ENCODE measurements at regions not wholly inside any gene's neighbourhood (a gene's known extent, or its start where the extent isn't known, plus 50 kb on each side); places are given as distances from the start of the nearest gene placed in this dataset.

DNA sequence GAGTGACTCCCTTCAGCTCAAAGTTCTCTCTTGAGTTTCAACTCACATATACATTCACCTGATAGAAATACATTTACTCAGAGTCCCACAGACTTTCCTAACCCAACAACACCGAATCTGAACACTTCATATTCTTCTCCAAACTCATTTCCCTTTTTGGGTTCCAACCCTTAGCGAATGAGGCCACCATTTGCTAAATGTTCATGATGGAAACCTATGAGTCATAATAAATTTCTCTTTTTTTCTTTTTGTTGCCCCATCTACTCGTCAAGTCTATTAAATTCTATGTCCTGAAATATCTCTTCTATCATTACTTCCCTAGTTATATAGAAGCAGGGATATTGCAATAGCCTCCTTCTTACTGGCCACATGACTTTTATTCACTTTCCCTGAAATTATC lies 100.1 kb downstream of the HLX start:
- WGBS, 2 experiments, result 93 to 97% methylated on average over 3 of the region's 3 CpGs
- no peaks in the 10 kb centered on the region for H3K9me3 ChIP-seq (ENCODE audit: control insufficient read depth, low read length)
- H3K27me3 ChIP-seq (ENCODE audit: control insufficient read depth, insufficient read depth, low read length, poor library complexity, severe bottlenecking), result no peaks in the 10 kb centered on the region
- no peak overlapping the region for H3K4me3 ChIP-seq (ENCODE audit: insufficient read depth, low read depth, low read length)
- H3K36me3 ChIP-seq (ENCODE audit: control insufficient read depth, insufficient read depth, low read length), result no peaks in the 10 kb centered on the region
- peaks cover 4% of the 10 kb centered on the region for H3K4me1 ChIP-seq (ENCODE audit: control insufficient read depth, insufficient read depth, low read length)
- H3K27ac ChIP-seq (ENCODE audit: insufficient read depth, low read depth, low read length, poor library complexity, severe bottlenecking), result no peak overlapping the region

DNA sequence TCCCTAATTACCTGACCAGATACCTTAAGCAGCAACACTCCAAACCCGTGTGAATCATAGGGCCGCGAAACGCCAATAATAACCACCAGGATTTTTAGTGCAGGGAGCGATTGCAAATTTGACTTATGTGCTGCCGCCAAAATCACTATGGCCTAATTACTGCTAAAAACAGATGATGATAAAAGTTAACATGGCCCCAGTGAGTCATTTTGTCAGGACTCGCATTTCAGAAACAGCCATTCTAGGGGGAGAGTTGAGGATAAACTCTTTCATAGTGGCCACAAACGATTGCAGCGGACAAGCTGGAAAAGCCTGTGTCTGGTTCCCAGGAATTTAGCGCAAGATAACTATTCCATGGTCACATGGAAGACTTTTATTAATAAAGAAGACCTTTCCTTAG lies 103.4 kb downstream of the HLX start:
- no peaks in the 10 kb centered on the region for H3K9me3 ChIP-seq (ENCODE audit: control insufficient read depth, low read length)
- no peaks in the 10 kb centered on the region for H3K36me3 ChIP-seq (ENCODE audit: control insufficient read depth, insufficient read depth, low read length)
- peaks cover 4% of the 10 kb centered on the region for H3K4me1 ChIP-seq (ENCODE audit: control insufficient read depth, insufficient read depth, low read length)
- 87 to 90% methylated on average over 10 of the region's 10 CpGs for WGBS, 2 experiments
- no peak overlapping the region for H3K4me3 ChIP-seq (ENCODE audit: insufficient read depth, low read depth, low read length)
- no peaks in the 10 kb centered on the region for H3K27me3 ChIP-seq (ENCODE audit: control insufficient read depth, insufficient read depth, low read length, poor library complexity, severe bottlenecking)
- no peak overlapping the region for H3K27ac ChIP-seq (ENCODE audit: insufficient read depth, low read depth, low read length, poor library complexity, severe bottlenecking)

DNA sequence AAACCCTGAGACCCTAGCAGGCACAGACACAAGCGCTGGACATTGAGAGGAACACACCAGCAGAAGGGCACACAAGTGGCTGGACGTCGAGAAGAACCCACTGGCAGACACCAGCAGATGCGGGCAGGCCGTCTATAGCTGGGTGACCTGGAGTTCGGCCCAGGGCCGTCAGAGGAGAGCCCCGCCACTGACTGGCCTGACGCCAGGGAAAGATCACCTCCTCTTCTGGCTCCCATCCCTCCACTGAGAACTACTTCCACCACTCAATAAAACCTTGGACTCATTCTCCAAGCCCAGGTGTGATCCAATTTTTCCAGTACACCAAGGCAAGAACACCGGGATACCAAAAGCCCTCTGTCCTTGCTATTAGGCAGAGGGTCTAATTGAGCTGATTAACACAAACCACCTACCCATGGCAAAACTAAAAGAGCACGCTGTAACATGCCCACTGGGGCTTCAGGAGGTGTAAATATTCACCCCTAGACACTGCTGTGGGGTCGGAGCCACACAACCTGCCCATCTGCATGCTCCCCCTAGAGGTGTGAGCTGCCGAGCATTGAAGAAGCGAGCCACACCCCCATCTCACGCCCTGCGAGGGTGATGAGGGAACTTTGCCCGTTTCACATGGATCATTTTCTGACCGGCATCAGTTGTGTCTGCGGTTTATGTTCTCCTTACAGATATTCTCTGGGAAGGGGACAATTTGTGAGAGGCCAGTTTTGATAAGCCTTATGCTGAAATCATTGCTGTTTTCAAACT lies 104.8 kb downstream of the HLX start:
- Histone ChIP-seq H3K9me3 (ENCODE audit: control insufficient read depth, low read length) (no peaks in the 10 kb centered on the region), H3K4me3 (ENCODE audit: insufficient read depth, low read depth, low read length) (no peak overlapping the region), H3K27ac (ENCODE audit: insufficient read depth, low read depth, low read length, poor library complexity, severe bottlenecking) (no peak overlapping the region), H3K27me3 (ENCODE audit: control insufficient read depth, insufficient read depth, low read length, poor library complexity, severe bottlenecking) (no peaks in the 10 kb centered on the region), H3K4me1 (ENCODE audit: control insufficient read depth, insufficient read depth, low read length) (peaks cover 4% of the 10 kb centered on the region), H3K36me3 (ENCODE audit: control insufficient read depth, insufficient read depth, low read length) (no peaks in the 10 kb centered on the region)
- WGBS, 2 experiments, result 79% methylated on average over 19 of the region's 19 CpGs

DNA sequence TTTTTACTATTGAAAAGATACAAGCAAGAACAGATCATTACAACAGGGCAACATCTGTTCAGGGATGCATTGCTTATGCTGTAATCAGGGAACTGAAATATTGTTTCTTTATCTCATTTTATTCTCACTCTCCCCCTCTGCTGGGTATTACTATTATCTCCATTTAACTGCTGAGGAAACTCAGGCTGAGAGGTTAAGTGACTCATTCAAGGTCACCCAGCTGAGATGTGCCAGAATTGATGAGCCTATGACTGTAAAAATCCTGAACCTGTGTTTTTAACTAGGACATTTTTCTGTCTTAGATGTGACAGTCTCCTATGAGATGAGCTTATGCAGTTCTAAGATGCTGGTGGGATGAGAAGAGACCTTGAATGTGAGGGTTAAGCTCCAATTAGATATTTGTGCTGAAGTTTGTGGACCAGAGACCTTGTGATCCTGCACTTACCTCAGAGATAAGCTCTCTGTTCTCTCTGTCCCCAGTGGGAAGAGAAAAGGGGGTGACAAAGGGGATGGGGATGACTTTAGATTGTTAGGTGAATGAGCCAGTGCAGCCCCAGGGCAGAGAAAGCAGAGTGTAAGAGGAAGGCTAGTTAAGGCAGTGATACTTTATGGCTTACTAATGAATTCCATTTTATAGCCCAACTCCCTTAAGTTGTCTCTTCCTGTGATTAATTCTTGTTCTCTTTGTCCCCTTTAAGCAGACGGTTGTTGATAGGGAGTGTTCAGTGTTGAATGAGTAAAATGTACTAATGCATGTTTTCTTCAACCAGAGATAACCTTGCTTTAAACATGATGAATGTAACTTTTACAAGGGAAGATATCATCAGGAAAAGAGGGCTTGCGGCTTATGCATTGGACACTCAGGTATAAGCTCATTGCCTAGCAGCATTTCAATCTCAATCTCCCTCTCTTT lies 111.4 kb downstream of the HLX start:
- H3K27me3 ChIP-seq (ENCODE audit: control insufficient read depth, insufficient read depth, low read length, poor library complexity, severe bottlenecking), result no peaks in the 10 kb centered on the region
- no peak overlapping the region for H3K27ac ChIP-seq (ENCODE audit: insufficient read depth, low read depth, low read length, poor library complexity, severe bottlenecking)
- 91 to 95% methylated on average over 2 of the region's 2 CpGs for WGBS, 2 experiments

GRCh38 chr1:220991506-220991905 lies 112.3 kb downstream of the HLX start:
- Histone ChIP-seq H3K4me3 (ENCODE audit: insufficient read depth, low read depth, low read length) (no peak overlapping the region), H3K36me3 (ENCODE audit: control insufficient read depth, insufficient read depth, low read length) (no peaks in the 10 kb centered on the region), H3K4me1 (ENCODE audit: control insufficient read depth, insufficient read depth, low read length) (peaks cover 7% of the 10 kb centered on the region), H3K9me3 (ENCODE audit: control insufficient read depth, low read length) (no peaks in the 10 kb centered on the region), H3K27ac (ENCODE audit: insufficient read depth, low read depth, low read length, poor library complexity, severe bottlenecking) (no peak overlapping the region), H3K27me3 (ENCODE audit: control insufficient read depth, insufficient read depth, low read length, poor library complexity, severe bottlenecking) (no peaks in the 10 kb centered on the region)
- WGBS, 2 experiments, result 84 to 91% methylated on average over 3 of the region's 4 CpGs

More for the DNA sequence above, 111.4 kb downstream of the HLX start:
- Histone ChIP-seq H3K36me3 (ENCODE audit: control insufficient read depth, insufficient read depth, low read length) (no peaks in the 10 kb centered on the region), H3K4me1 (ENCODE audit: control insufficient read depth, insufficient read depth, low read length) (peaks cover 7% of the 10 kb centered on the region), H3K4me3 (ENCODE audit: insufficient read depth, low read depth, low read length) (no peak overlapping the region), H3K9me3 (ENCODE audit: control insufficient read depth, low read length) (no peaks in the 10 kb centered on the region)

DNA sequence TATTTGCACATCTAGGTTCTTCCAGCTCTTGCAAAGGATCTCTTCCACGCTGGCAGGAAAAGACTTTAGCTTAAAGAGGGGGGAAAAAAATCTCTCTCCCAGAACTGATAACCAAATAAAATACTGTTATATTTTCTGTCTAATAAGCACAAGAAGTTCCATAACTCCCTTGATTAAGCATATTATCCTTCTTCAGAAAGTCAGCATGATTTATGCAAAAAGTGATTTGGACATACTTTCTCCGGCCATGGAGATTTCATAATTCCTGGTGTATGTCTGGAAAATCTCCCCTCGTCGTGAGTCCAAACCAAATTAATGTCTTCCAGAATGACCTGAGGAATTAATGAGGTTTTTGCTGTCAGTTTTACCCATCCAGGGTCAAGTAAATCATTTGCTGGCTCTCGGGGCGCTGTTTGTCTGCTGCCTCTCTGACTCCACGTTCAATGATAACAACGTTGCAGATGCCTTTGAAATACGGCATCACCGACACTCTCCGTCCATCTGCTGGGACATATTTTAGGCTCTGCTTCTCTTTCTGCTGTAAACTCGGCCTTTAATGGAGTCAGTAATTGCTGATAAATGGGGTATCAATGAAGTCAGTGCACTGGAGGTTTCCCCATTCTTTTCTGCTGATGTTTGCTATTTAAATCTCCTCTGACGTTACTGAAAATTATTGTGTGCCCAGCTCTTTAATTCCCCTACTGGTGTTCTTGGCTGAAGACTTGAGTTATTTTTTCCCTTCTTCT lies 112.9 kb downstream of the HLX start:
- Histone ChIP-seq H3K4me1 (ENCODE audit: control insufficient read depth, insufficient read depth, low read length) (peaks cover 7% of the 10 kb centered on the region), H3K36me3 (ENCODE audit: control insufficient read depth, insufficient read depth, low read length) (no peaks in the 10 kb centered on the region), H3K27ac (ENCODE audit: insufficient read depth, low read depth, low read length, poor library complexity, severe bottlenecking) (no peak overlapping the region), H3K9me3 (ENCODE audit: control insufficient read depth, low read length) (no peaks in the 10 kb centered on the region), H3K4me3 (ENCODE audit: insufficient read depth, low read depth, low read length) (no peak overlapping the region), H3K27me3 (ENCODE audit: control insufficient read depth, insufficient read depth, low read length, poor library complexity, severe bottlenecking) (no peaks in the 10 kb centered on the region)
- WGBS, 2 experiments, result 86 to 88% methylated on average over 12 to 13 of the region's 13 CpGs

- Histone ChIP-seq H3K9me3 (ENCODE audit: control insufficient read depth, low read length) (no peaks in the 10 kb centered on the region), H3K36me3 (ENCODE audit: control insufficient read depth, insufficient read depth, low read length) (no peaks in the 10 kb centered on the region), H3K27ac (ENCODE audit: insufficient read depth, low read depth, low read length, poor library complexity, severe bottlenecking) (no peak overlapping the region), H3K4me3 (ENCODE audit: insufficient read depth, low read depth, low read length) (no peak overlapping the region), H3K4me1 (ENCODE audit: control insufficient read depth, insufficient read depth, low read length) (peaks cover 7% of the 10 kb centered on the region), H3K27me3 (ENCODE audit: control insufficient read depth, insufficient read depth, low read length, poor library complexity, severe bottlenecking) (no peaks in the 10 kb centered on the region)
- 26 to 47% methylated on average over 3 of the region's 3 CpGs for WGBS, 2 experiments
Observed at GRCh38 chr1:220992705-220993052, 113.4 kb downstream of the HLX start.

DNA sequence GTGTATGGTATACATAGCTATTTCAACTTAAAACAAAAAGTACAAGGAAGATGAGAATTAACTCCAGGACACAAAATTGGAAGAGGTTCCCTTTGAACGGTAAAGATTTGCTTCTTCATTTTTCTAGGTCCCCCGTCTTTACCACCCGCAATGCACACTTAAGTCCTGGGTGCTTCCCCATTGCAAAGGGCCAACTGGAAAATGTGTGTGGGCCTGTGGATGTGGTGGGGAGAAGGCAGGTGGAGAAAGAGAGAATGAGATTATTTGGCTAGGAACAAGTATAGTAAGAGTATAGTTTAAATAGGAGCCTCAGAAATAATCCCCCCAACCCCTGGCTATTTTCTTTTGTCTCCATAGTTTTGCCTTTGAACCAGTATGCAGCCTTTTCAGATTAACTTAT lies 115.4 kb downstream of the HLX start:
- 92 to 100% methylated on average over 3 of the region's 3 CpGs for WGBS, 2 experiments
- no peaks in the 10 kb centered on the region for H3K36me3 ChIP-seq (ENCODE audit: control insufficient read depth, insufficient read depth, low read length)

DNA sequence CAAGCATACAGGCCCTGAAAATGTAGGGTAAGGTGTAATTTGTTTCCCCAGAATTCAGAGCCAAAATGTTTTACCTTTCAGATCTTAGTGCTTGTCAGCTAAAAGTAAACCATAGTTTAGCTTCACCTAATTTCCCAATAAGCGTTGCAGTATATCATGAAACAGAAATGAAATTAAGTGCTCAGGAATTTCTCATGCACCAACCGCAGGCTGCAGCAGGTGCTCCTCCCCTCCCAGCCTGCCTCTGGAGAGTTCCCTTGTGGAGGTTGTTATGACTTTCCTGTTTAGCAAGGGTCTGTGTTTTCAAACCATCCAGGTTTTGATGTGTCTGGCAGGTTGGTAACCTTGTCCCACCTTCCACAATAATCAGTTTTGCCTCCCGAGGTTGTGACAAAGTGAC lies 118.5 kb downstream of the HLX start:
- no peak overlapping the region for H3K27ac ChIP-seq (ENCODE audit: insufficient read depth, low read depth, low read length, poor library complexity, severe bottlenecking)
- H3K36me3 ChIP-seq (ENCODE audit: control insufficient read depth, insufficient read depth, low read length), result no peaks in the 10 kb centered on the region
- H3K4me1 ChIP-seq (ENCODE audit: control insufficient read depth, insufficient read depth, low read length), result peaks cover under 1% of the 10 kb centered on the region
- H3K4me3 ChIP-seq (ENCODE audit: insufficient read depth, low read depth, low read length), result no peak overlapping the region
- 83 to 87% methylated on average over 3 of the region's 3 CpGs for WGBS, 2 experiments
- no peaks in the 10 kb centered on the region for H3K27me3 ChIP-seq (ENCODE audit: control insufficient read depth, insufficient read depth, low read length, poor library complexity, severe bottlenecking)
- no peaks in the 10 kb centered on the region for H3K9me3 ChIP-seq (ENCODE audit: control insufficient read depth, low read length)

More for the DNA sequence above, 115.4 kb downstream of the HLX start:
- peaks cover 7% of the 10 kb centered on the region for H3K4me1 ChIP-seq (ENCODE audit: control insufficient read depth, insufficient read depth, low read length)
- no peak overlapping the region for H3K4me3 ChIP-seq (ENCODE audit: insufficient read depth, low read depth, low read length)
- H3K27me3 ChIP-seq (ENCODE audit: control insufficient read depth, insufficient read depth, low read length, poor library complexity, severe bottlenecking), result no peaks in the 10 kb centered on the region
- no peak overlapping the region for H3K27ac ChIP-seq (ENCODE audit: insufficient read depth, low read depth, low read length, poor library complexity, severe bottlenecking)
- no peaks in the 10 kb centered on the region for H3K9me3 ChIP-seq (ENCODE audit: control insufficient read depth, low read length)
